Activated CD8-positive, alpha-beta memory T cell treated with anti-CD3 and anti-CD28 coated beads, Interleukin-2, amount 50 U/mL, for 1 hour (primary cell): ENCODE measurements at regions not wholly inside any gene's neighbourhood (a gene's known extent, or its start where the extent isn't known, plus 50 kb on each side); places are given as distances from the start of the nearest gene placed in this dataset.

Experiments
- DNase-seq: peaks from one replicate; pipeline ENCODE4 v3.0.0-alpha.2; 2020; ENCODE audit errors: extremely low read depth

- no peak for DNase-seq
Observed at GRCh38 chr1:58911841-58912499, 128.1 kb upstream of the JUN start.

- DNase-seq = no peak
Observed at GRCh38 chr1:58914925-58915324, 131.1 kb upstream of the JUN start.

- DNase-seq = no peak
Observed at GRCh38 chr1:58917436-58917835, 133.6 kb upstream of the JUN start.

GRCh38 chr1:58919226-58919958 is 135.5 kb upstream of the JUN start:
- DNase-seq = no peak

GRCh38 chr1:58919959-58920321 is 136.1 kb upstream of the JUN start:
- DNase-seq = no peak

GRCh38 chr1:58921342-58921741 is 137.5 kb upstream of the JUN start:
- DNase-seq = no peak

- no peak for DNase-seq
Observed at GRCh38 chr1:58921751-58922150, 137.9 kb upstream of the JUN start.

- peak; percentile 23 for DNase-seq
Observed at GRCh38 chr1:58922302-58923089, 138.6 kb upstream of the JUN start.

GRCh38 chr1:58923090-58923470 is 139.2 kb upstream of the JUN start:
- DNase-seq = no peak

GRCh38 chr1:58924016-58924565 is 140.2 kb upstream of the JUN start:
- no peak for DNase-seq

GRCh38 chr1:58924821-58925220 is 141.0 kb upstream of the JUN start:
- no peak for DNase-seq

GRCh38 chr1:58925247-58925646 is 141.4 kb upstream of the JUN start:
- DNase-seq = no peak

- no peak for DNase-seq
Observed at GRCh38 chr1:58926152-58926551, 142.3 kb upstream of the JUN start.

GRCh38 chr1:58927041-58927721 is 143.3 kb upstream of the JUN start:
- DNase-seq = no peak

GRCh38 chr1:58927722-58928085 is 143.9 kb upstream of the JUN start:
- no peak for DNase-seq

- DNase-seq = no peak
Observed at GRCh38 chr1:58928514-58928913, 144.7 kb upstream of the JUN start.

GRCh38 chr1:58929671-58930325 is 146.0 kb upstream of the JUN start:
- DNase-seq = peak; percentile 51

GRCh38 chr1:58931024-58931423 is 147.2 kb upstream of the JUN start:
- DNase-seq = no peak

GRCh38 chr1:58931756-58932155 is 147.9 kb upstream of the JUN start:
- no peak for DNase-seq

GRCh38 chr1:58932859-58933598 is 149.2 kb upstream of the JUN start:
- DNase-seq = no peak

GRCh38 chr1:58933599-58933926 is 149.7 kb upstream of the JUN start:
- no peak for DNase-seq
